B cell (primary cell): ENCODE measurements at regions not wholly inside any gene's neighbourhood (a gene's known extent, or its start where the extent isn't known, plus 50 kb on each side); places are given as distances from the start of the nearest gene placed in this dataset.

Experiments used
- ATAC-seq: fragments of 200-7000 bp; cut with Tn5 transposase; one replicate; pipeline ENCODE4 v1.10.0; 2021; ENCODE audit warnings: low read depth, mild to moderate bottlenecking, moderate number of reproducible peaks, moderate library complexity
- CTCF ChIA-PET: fragments of 350-600 bp; sonication (Branson Sonifier 250); formaldehyde crosslinking; loops from one replicate; lab custom pipeline; 2021; ENCODE audit warnings: antibody characterized with exemption, inconsistent platforms; lab: Charles Lee
- POLR2A ChIA-PET: fragments of 350-600 bp; sonication (Branson Sonifier 250); formaldehyde crosslinking; loops from one replicate; lab custom pipeline; 2021; ENCODE audit warnings: antibody characterized with exemption; lab: Charles Lee
- DNase-seq: peaks from one replicate; pipeline ENCODE4 v3.0.0; 2013
- H2AFZ ChIP-seq: 2 replicates; pipeline ENCODE4 v1.6.1; 2012; ENCODE audit warnings: mild to moderate bottlenecking, low read depth, low read length; ENCODE audit not compliant: insufficient read depth, poor library complexity, severe bottlenecking
- H3K27ac ChIP-seq, 2 donors: 1 replicate in 1 of 2; 2 replicates in 1 of 2; pipeline ENCODE4 v1.5.1; 2012 to 2013; ENCODE audit warnings: low read length in 2 of 2, mild to moderate bottlenecking in 2 of 2, moderate library complexity in 1 of 2
- H3K27me3 ChIP-seq, 4 experiments: fragments of 200-600 bp in 1 of 4; sonication (generic) in 1 of 4; replicated peaks in 1 of 4; 1 replicate in 2 of 4; 2 replicates in 2 of 4; pipeline versions ENCODE4 v1.6.1 to v1.7.0; 2013 to 2016; ENCODE audit warnings: low read length in 3 of 4, mild to moderate bottlenecking in 2 of 4, mixed read lengths in 1 of 4, moderate library complexity in 1 of 4; ENCODE audit not compliant: insufficient read depth in 4 of 4, control insufficient read depth in 3 of 4; ENCODE audit errors: control extremely low read depth in 1 of 4
- H3K36me3 ChIP-seq, 2 experiments: replicated peaks in 1 of 2; 1 replicate in 1 of 2; 2 replicates in 1 of 2; pipeline versions ENCODE4 v1.6.1 to v1.7.1; 2013; ENCODE audit warnings: low read length in 1 of 2; ENCODE audit not compliant: insufficient read depth in 2 of 2, control insufficient read depth in 1 of 2; ENCODE audit errors: control extremely low read depth in 1 of 2, extremely low read depth in 1 of 2
- H3K4me1 ChIP-seq, 2 donors: fragments of 200-600 bp in 1 of 2; sonication (generic) in 1 of 2; 1 replicate in 1 of 2; 2 replicates in 1 of 2; pipeline versions ENCODE4 v1.5.1 to v1.6.1; 2013 to 2017; ENCODE audit warnings: low read length in 2 of 2; ENCODE audit not compliant: control insufficient read depth in 2 of 2, insufficient read depth in 2 of 2
- H3K4me2 ChIP-seq: replicated peaks from 2 replicates; pipeline ENCODE3; 2012; ENCODE audit warnings: mild to moderate bottlenecking, low read depth, low read length; ENCODE audit not compliant: poor library complexity, severe bottlenecking
- H3K4me3 ChIP-seq, 5 experiments: fragments of 200-600 bp in 1 of 5; sonication (generic) in 1 of 5; 1 replicate in 3 of 5; 2 replicates in 2 of 5; pipeline versions ENCODE4 v1.5.1 to v1.7.0; 2011 to 2016; ENCODE audit warnings: low read length in 4 of 5, mild to moderate bottlenecking in 4 of 5, low read depth in 2 of 5, control low read depth in 1 of 5, moderate library complexity in 1 of 5; ENCODE audit not compliant: insufficient read depth in 1 of 5; ENCODE audit errors: control extremely low read depth in 1 of 5, extremely low read depth in 1 of 5
- H3K79me2 ChIP-seq: fragments of 200-600 bp; sonication (generic); one replicate; pipeline ENCODE4 v1.6.0; 2016; ENCODE audit warnings: low read length; ENCODE audit not compliant: control insufficient read depth, insufficient read depth
- H3K9ac ChIP-seq: fragments of 200-600 bp; sonication (generic); 2 replicates; pipeline ENCODE4 v1.6.1; 2017; ENCODE audit warnings: mild to moderate bottlenecking, low read length, moderate library complexity
- H3K9me3 ChIP-seq, 3 donors: one replicate each; pipeline versions ENCODE4 v1.6.1 to v1.7.1; 2013; ENCODE audit warnings: low read length in 2 of 3; ENCODE audit not compliant: control insufficient read depth in 2 of 3, insufficient read depth in 1 of 3; ENCODE audit errors: control extremely low read depth in 1 of 3
- H4K20me1 ChIP-seq: 2 replicates; pipeline ENCODE4 v1.6.0; 2012; ENCODE audit warnings: mild to moderate bottlenecking, low read length; ENCODE audit not compliant: insufficient read depth, control insufficient read depth, poor library complexity, severe bottlenecking
- H3K27ac Mint-ChIP-seq: one replicate; pipeline ENCODE4 v1.8.0; 2021; ENCODE audit warnings: mixed read lengths
- H3K27me3 Mint-ChIP-seq: one replicate; pipeline ENCODE4 v1.8.0; 2021; ENCODE audit warnings: mixed read lengths
- H3K4me1 Mint-ChIP-seq: one replicate; pipeline ENCODE4 v1.8.0; 2021; ENCODE audit warnings: mixed read lengths
- H3K4me3 Mint-ChIP-seq: one replicate; pipeline ENCODE4 v1.8.0; 2021; ENCODE audit warnings: mixed read lengths
- H3K9me3 Mint-ChIP-seq: one replicate; pipeline ENCODE4 v1.8.0; 2022; ENCODE audit warnings: mixed read lengths; ENCODE audit not compliant: insufficient read depth
- EZH2 ChIP-seq: IDR thresholded peaks from 2 replicates; pipeline ENCODE4 v1.6.1; 2012; ENCODE audit warnings: borderline replicate concordance, low read depth, mild to moderate bottlenecking, moderate library complexity, low read length; ENCODE audit not compliant: insufficient read depth, poor library complexity, severe bottlenecking
- WGBS: methylation state at CpG from one replicate; pipeline ENCODE4 v1.1.5; 2013; ENCODE audit warnings: missing lambda C conversion rate; ENCODE audit not compliant: insufficient coverage; 5-methylcytosine and 5-hydroxymethylcytosine counted together
- intact Hi-C: fragments of 100-400 bp; cut with micrococcal nuclease; formaldehyde crosslinking; loops from one replicate; pipeline ENCODE4 v1.10.0; 2022
- TF ChIP-seq, protein P1 (sequence below): fragments of 200-600 bp; IDR thresholded peaks from one replicate; pipeline ENCODE4 v1.8.0; 2022; ENCODE audit warnings: antibody characterized with exemption, mild to moderate bottlenecking

DNA sequence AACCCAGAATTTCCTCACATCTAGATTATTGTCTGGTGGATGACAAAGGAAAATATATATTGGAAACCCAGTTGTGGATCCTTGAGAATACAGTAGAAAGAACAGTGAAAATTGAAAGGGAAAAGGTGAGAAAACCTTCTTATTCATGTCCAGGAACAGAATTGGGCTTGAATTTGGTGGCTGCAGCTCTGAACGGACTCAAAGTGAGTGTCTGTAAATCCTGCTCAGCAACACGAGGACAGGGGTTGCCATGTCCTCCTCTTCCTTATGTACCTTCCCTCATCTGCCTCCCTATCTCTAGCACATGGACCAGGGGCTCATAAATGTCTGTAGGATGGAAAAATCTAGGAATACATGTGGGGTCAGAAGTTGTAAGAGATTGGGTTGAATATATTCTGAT is 152.2 kb downstream of the RPIA start:
- peak overlapping the region; percentile 96 for H3K27ac Mint-ChIP-seq
- no peaks in the 10 kb centered on the region for H3K9me3 Mint-ChIP-seq
- H3K4me1 ChIP-seq = peaks cover 98 to 99% of the 10 kb centered on the region in 2 donors
- no CpG with 5 or more reads among the region's 2 CpGs for WGBS
- no peak for TF ChIP-seq EZH2
- TF ChIP-seq, protein P1, sequence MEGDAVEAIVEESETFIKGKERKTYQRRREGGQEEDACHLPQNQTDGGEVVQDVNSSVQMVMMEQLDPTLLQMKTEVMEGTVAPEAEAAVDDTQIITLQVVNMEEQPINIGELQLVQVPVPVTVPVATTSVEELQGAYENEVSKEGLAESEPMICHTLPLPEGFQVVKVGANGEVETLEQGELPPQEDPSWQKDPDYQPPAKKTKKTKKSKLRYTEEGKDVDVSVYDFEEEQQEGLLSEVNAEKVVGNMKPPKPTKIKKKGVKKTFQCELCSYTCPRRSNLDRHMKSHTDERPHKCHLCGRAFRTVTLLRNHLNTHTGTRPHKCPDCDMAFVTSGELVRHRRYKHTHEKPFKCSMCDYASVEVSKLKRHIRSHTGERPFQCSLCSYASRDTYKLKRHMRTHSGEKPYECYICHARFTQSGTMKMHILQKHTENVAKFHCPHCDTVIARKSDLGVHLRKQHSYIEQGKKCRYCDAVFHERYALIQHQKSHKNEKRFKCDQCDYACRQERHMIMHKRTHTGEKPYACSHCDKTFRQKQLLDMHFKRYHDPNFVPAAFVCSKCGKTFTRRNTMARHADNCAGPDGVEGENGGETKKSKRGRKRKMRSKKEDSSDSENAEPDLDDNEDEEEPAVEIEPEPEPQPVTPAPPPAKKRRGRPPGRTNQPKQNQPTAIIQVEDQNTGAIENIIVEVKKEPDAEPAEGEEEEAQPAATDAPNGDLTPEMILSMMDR = no peak
- H3K79me2 ChIP-seq = peaks cover 80% of the 10 kb centered on the region
- no peak overlapping the region for H2AFZ ChIP-seq
- peaks cover 0 to 2% of the 10 kb centered on the region in 2 experiments for H3K36me3 ChIP-seq
- POLR2A ChIA-PET = interaction anchor here (17.8 kb wide), 1 partner anchor 14 kb away, joined by 509 read pairs; no protein-coding TSS in a partner anchor
- peak overlapping the region; percentile 30 for H3K9ac ChIP-seq
- CTCF ChIA-PET = interaction anchor here (1.9 to 17.5 kb wide), 4 partner anchors 11 to 13 kb away, joined by 6 to 577 read pairs (median 20); no protein-coding TSS in a partner anchor
- no peaks in the 10 kb centered on the region for H3K27me3 ChIP-seq
- peaks cover 97% of the 10 kb centered on the region for H3K4me1 Mint-ChIP-seq
- no peaks in the 10 kb centered on the region for H3K27me3 Mint-ChIP-seq
- no peak for DNase-seq
- H3K9me3 ChIP-seq = peaks cover 3 to 23% (median 5%) of the 10 kb centered on the region in 3 donors
- peak overlapping the region in 1 of 5 experiments; percentile 28 for H3K4me3 ChIP-seq
- intact Hi-C loops = no loop called here
- H3K4me3 Mint-ChIP-seq = peak overlapping the region; percentile 76
- peak overlapping the region; percentile 52 for H3K4me2 ChIP-seq
- no peak for ATAC-seq
- H3K27ac ChIP-seq = peak overlapping the region; percentile 98 to 100
- H4K20me1 ChIP-seq = no peaks in the 10 kb centered on the region

GRCh38 chr2:88844960-88845359 is 153.5 kb downstream of the RPIA start:
- peaks cover 95% of the 10 kb centered on the region for H3K4me1 Mint-ChIP-seq
- Histone ChIP-seq H2AFZ (no peak overlapping the region), H3K27me3 (no peaks in the 10 kb centered on the region), H3K9ac (peak overlapping the region; percentile 35), H4K20me1 (no peaks in the 10 kb centered on the region), H3K4me2 (peak overlapping the region; percentile 52), H3K36me3 (peaks cover 0 to 2% of the 10 kb centered on the region in 2 experiments), H3K27ac (peak overlapping the region; percentile 98 to 100), H3K79me2 (peaks cover 81% of the 10 kb centered on the region), H3K4me3 (peak overlapping the region in 1 of 5 experiments; percentile 28), H3K4me1 (peaks cover 99% of the 10 kb centered on the region in 2 donors), H3K9me3 (peaks cover 3 to 29% (median 5%) of the 10 kb centered on the region in 3 donors)
- no peaks in the 10 kb centered on the region for H3K9me3 Mint-ChIP-seq
- no peak for DNase-seq
- no peaks in the 10 kb centered on the region for H3K27me3 Mint-ChIP-seq
- no peak for ATAC-seq
- H3K4me3 Mint-ChIP-seq = peak overlapping the region; percentile 76
- intact Hi-C loops = no loop called here
- peak overlapping the region; percentile 96 for H3K27ac Mint-ChIP-seq
- WGBS = no CpG with 5 or more reads among the region's 3 CpGs
- TF ChIP-seq, protein P1 = no peak
- TF ChIP-seq EZH2 = no peak
- POLR2A ChIA-PET = interaction anchor here (3.6 to 17.8 kb wide), 2 partner anchors 12 kb away, joined by 20 to 509 read pairs; no protein-coding TSS in a partner anchor
- CTCF ChIA-PET = interaction anchor here (0.9 to 2.0 kb wide), 5 partner anchors 12 to 17 kb away, joined by 3 to 22 read pairs (median 3); no protein-coding TSS in a partner anchor
